Caco-2 (cell line): ENCODE measurements at regions not wholly inside any gene's neighbourhood (a gene's known extent, or its start where the extent isn't known, plus 50 kb on each side); places are given as distances from the start of the nearest gene placed in this dataset.

Source experiments
- BruUV-seq: library from RNA; stranded (reverse); fragments of 400-500 nt; replicated peaks from 2 replicates; lab custom pipeline; 2021; lab: Mats Ljungman, UMichigan
- CTCF ChIA-PET: fragments of 300-600 bp; sonication (Branson Sonifier 250); formaldehyde crosslinking; loops from one replicate; lab custom pipeline; 2022; ENCODE audit warnings: antibody characterized with exemption; lab: Charles Lee
- POLR2A ChIA-PET: fragments of 300-600 bp; sonication (Branson Sonifier 250); formaldehyde crosslinking; loops from one replicate; lab custom pipeline; 2022; ENCODE audit warnings: antibody characterized with exemption; lab: Charles Lee
- DNase-seq, 2 experiments: peaks; one replicate each; pipeline versions ENCODE4 v3.0.0 to v3.0.0-alpha.2; 2020 to 2022
- H3K27me3 ChIP-seq: replicated peaks from 2 replicates; pipeline ENCODE4 v1.6.0; 2011; ENCODE audit warnings: low read length; ENCODE audit not compliant: control insufficient read depth, insufficient read depth
- H3K36me3 ChIP-seq: 2 replicates; pipeline ENCODE4 v1.5.1; 2011; ENCODE audit warnings: low read length; ENCODE audit not compliant: control insufficient read depth, insufficient read depth
- H3K4me1 ChIP-seq: fragments of 250-450 bp; sonication (Bioruptor Pico); 2 replicates; pipeline ENCODE4 v1.5.1; 2020; ENCODE audit warnings: mild to moderate bottlenecking
- H3K4me3 ChIP-seq: 2 replicates; pipeline ENCODE4 v1.5.1; 2011; ENCODE audit warnings: low read depth, mild to moderate bottlenecking, control low read depth, low read length
- H3K9me3 ChIP-seq: fragments of 250-450 bp; sonication (Bioruptor Pico); 2 replicates; pipeline ENCODE4 v1.5.1; 2020; ENCODE audit warnings: mild to moderate bottlenecking, moderate library complexity
- H3K27ac Mint-ChIP-seq: one replicate; pipeline ENCODE4 v1.8.0; 2022; ENCODE audit warnings: mixed read lengths; ENCODE audit not compliant: unreplicated experiment
- H3K27me3 Mint-ChIP-seq: one replicate; pipeline ENCODE4 v1.8.0; 2022; ENCODE audit warnings: mixed read lengths; ENCODE audit not compliant: insufficient read depth, unreplicated experiment
- H3K36me3 Mint-ChIP-seq: one replicate; pipeline ENCODE4 v1.8.0; 2022; ENCODE audit warnings: mild to moderate bottlenecking, mixed read lengths; ENCODE audit not compliant: insufficient read depth, unreplicated experiment
- H3K4me1 Mint-ChIP-seq: one replicate; pipeline ENCODE4 v1.8.0; 2022; ENCODE audit warnings: low read depth, mixed read lengths; ENCODE audit not compliant: unreplicated experiment
- H3K4me3 Mint-ChIP-seq: one replicate; pipeline ENCODE4 v1.8.0; 2022; ENCODE audit warnings: mild to moderate bottlenecking, moderate library complexity, mixed read lengths; ENCODE audit not compliant: unreplicated experiment
- H3K9me3 Mint-ChIP-seq: one replicate; pipeline ENCODE4 v1.8.0; 2022; ENCODE audit warnings: mixed read lengths; ENCODE audit not compliant: unreplicated experiment
- CTCF ChIP-seq, 2 experiments: fragments of 200-600 bp in 1 of 2; IDR thresholded peaks; 1 replicate in 1 of 2; 2 replicates in 1 of 2; pipeline versions ENCODE4 v1.5.1 to v1.8.0; 2011 to 2022; ENCODE audit warnings: antibody characterized with exemption in 1 of 2, control low read depth in 1 of 2, inconsistent platforms in 1 of 2, low read depth in 1 of 2, low read length in 1 of 2, mild to moderate bottlenecking in 1 of 2, moderate library complexity in 1 of 2; ENCODE audit not compliant: insufficient read depth in 1 of 2, severe bottlenecking in 1 of 2, unreplicated experiment in 1 of 2
- intact Hi-C: fragments of 100-400 bp; cut with micrococcal nuclease; formaldehyde crosslinking; loops from one replicate; pipeline ENCODE4 v1.10.0; 2022; ENCODE audit not compliant: unreplicated experiment

DNA sequence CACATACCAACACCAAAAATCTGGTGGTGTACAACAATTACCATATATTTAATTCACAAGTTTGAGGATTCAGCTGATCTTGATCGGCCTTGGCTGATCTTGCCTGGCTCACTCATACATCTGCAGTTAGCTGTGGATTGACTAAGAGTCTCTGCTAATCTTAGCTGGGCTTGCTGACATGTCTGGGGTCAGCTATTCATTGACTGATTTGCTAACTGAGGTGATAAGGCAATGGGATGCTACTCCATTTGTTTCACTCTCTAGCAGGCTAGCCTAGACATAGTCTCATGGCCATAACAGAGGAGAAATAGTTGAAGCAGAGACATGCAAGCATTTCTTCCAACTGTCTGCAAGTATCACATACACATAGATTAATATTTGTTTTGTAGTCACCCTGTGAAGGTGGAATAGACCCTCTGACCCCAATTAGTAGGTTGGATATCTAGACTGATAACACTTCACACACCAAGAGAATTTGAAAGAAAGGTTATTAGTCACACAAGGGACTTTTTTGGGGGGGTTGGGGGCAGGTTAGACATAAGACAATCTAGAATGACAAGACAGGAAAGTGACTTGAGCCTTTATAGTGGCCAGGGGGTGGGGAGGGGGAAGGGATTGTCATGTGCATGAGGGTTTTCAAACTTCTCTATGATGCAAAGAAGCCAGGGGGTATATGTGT lies 142.3 kb downstream of the BARHL2 start:
- ChIA-PET CTCF (no interaction called here), POLR2A (no interaction called here)
- Mint-ChIP-seq H3K4me3 (no peak overlapping the region), H3K9me3 (no peaks in the 10 kb centered on the region), H3K4me1 (no peaks in the 10 kb centered on the region), H3K27me3 (peaks cover 4% of the 10 kb centered on the region), H3K27ac (no peak overlapping the region), H3K36me3 (no peaks in the 10 kb centered on the region)
- Histone ChIP-seq H3K36me3 (no peaks in the 10 kb centered on the region), H3K9me3 (no peaks in the 10 kb centered on the region), H3K4me3 (no peak overlapping the region), H3K27me3 (no peaks in the 10 kb centered on the region), H3K4me1 (no peaks in the 10 kb centered on the region)
- no peak for TF ChIP-seq CTCF (IDR thresholded peaks at IDR 0.05; ENCODE audit: insufficient read depth in 1 of 2, low read depth in 1 of 2, low read length in 1 of 2, severe bottlenecking in 1 of 2, unreplicated experiment in 1 of 2)
- BruUV-seq: no TSS peak
- intact Hi-C loops: loop anchor here (10.0 kb wide), 1 partner anchor 590 kb away; no protein-coding TSS in a partner anchor
- no peak for DNase-seq

- Mint-ChIP-seq H3K9me3 (no peaks in the 10 kb centered on the region), H3K36me3 (no peaks in the 10 kb centered on the region), H3K27ac (no peak overlapping the region), H3K4me1 (no peaks in the 10 kb centered on the region), H3K27me3 (peaks cover 4% of the 10 kb centered on the region), H3K4me3 (no peak overlapping the region)
- DNase-seq: no peak
- intact Hi-C loops: loop anchor here (10.0 kb wide), 1 partner anchor 591 kb away; no protein-coding TSS in a partner anchor
- ChIA-PET POLR2A (no interaction called here), CTCF (no interaction called here)
- no peak overlapping the region for H3K4me3 ChIP-seq
- no peaks in the 10 kb centered on the region for H3K27me3 ChIP-seq
- no peaks in the 10 kb centered on the region for H3K36me3 ChIP-seq
- BruUV-seq: no TSS peak
- no peak for TF ChIP-seq CTCF (IDR thresholded peaks at IDR 0.05; ENCODE audit: insufficient read depth in 1 of 2, low read depth in 1 of 2, low read length in 1 of 2, severe bottlenecking in 1 of 2, unreplicated experiment in 1 of 2)
- no peaks in the 10 kb centered on the region for H3K4me1 ChIP-seq
- no peaks in the 10 kb centered on the region for H3K9me3 ChIP-seq
These were observed 143.4 kb downstream of the BARHL2 start for GRCh38 chr1:90573736-90574135.

- TF ChIP-seq CTCF (IDR thresholded peaks at IDR 0.05; ENCODE audit: insufficient read depth in 1 of 2, low read depth in 1 of 2, low read length in 1 of 2, severe bottlenecking in 1 of 2, unreplicated experiment in 1 of 2): no peak
- POLR2A ChIA-PET: no interaction called here
- intact Hi-C loops: loop anchor here (10.0 kb wide), 1 partner anchor 592 kb away; no protein-coding TSS in a partner anchor
These were observed 144.7 kb downstream of the BARHL2 start for GRCh38 chr1:90572446-90572845.

More at GRCh38 chr1:90572446-90572845, 144.7 kb downstream of the BARHL2 start:
- H3K4me3 ChIP-seq: no peak overlapping the region
- Mint-ChIP-seq H3K9me3 (no peaks in the 10 kb centered on the region), H3K36me3 (no peaks in the 10 kb centered on the region), H3K27me3 (peaks cover 4% of the 10 kb centered on the region), H3K27ac (no peak overlapping the region), H3K4me3 (no peak overlapping the region), H3K4me1 (no peaks in the 10 kb centered on the region)
- no peaks in the 10 kb centered on the region for H3K4me1 ChIP-seq
- H3K9me3 ChIP-seq: no peaks in the 10 kb centered on the region
- no peak for DNase-seq
- CTCF ChIA-PET: no interaction called here
- H3K36me3 ChIP-seq: no peaks in the 10 kb centered on the region
- no TSS peak for BruUV-seq
- H3K27me3 ChIP-seq: no peaks in the 10 kb centered on the region
